C1 segment of cervical spinal cord (tissue), 14 donors: ENCODE measurements at regions not wholly inside any gene's neighbourhood (a gene's known extent, or its start where the extent isn't known, plus 50 kb on each side); places are given as distances from the start of the nearest gene placed in this dataset.

ENCODE experiments used
- DNase-seq, 14 donors: peaks; one replicate each; lab custom pipeline; 2025; lab: John Stamatoyannopoulos, UW

GRCh38 chr7:22657479-22657878 is 69.5 kb upstream of the IL6 start:
- no peak for DNase-seq

GRCh38 chr7:22655781-22656180 is 71.2 kb upstream of the IL6 start:
- DNase-seq: no peak

GRCh38 chr7:22654831-22655230 is 72.2 kb upstream of the IL6 start:
- DNase-seq: no peak

DNA sequence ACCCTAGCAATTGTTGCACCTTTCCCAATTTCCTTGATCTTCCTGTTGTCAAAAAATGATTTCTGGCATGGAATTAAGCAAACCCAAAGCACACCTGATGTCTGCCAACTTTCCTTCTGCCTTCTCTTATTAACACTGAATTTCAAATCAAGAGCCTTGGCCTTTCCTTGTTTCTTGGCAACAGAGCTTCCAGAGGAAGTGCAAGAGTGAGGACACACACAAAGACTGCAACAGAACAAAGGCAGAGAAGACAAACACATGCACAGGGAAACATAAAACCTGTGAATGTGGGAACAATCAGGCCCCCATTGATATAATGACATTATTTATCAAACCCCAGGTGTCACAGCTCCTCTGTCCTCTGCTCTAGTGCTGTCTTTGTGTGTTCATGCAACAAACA is 73.0 kb upstream of the IL6 start:
- DNase-seq: no peak

GRCh38 chr7:22651534-22652243 is 75.3 kb upstream of the IL6 start:
- no peak for DNase-seq

DNA sequence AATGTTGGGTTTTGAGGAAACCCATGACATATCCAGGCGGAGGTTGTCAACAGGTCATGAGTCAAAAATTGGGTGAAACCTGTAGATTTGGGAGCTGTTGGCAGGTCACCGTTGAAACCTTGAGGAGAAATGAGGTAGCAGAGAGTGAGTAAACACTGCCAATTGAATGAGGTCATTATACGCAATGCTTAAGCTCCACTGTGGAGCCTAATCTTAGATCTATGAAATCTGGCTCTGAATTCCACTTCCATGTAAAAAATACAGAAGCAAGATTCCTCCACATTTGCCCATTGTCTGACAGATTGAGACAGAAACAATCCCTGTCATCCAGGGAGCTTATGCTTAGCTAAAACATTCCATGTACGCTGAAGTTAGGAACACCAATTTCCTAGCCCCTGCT is 76.0 kb upstream of the IL6 start:
- no peak for DNase-seq

DNA sequence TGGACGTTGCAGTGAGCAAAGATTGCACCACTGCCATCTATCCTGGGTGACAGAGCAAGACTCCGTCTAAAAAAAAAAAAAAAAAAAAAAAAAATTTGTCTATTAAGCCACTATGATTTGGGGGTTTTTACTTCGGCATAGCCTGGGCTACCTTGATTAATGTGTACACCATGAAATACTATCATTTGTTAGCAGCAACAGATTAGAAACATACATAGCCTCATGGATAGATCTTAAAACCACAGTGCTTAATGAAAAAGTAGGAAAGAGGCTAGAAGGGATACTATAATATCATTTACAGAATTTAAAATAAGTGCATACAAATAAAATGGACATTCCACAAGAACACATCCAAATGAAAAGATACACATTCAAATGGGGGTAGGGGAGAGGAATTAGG is 77.3 kb upstream of the IL6 start:
- no peak for DNase-seq

GRCh38 chr7:22647451-22648257 is 79.3 kb upstream of the IL6 start:
- no peak for DNase-seq

DNA sequence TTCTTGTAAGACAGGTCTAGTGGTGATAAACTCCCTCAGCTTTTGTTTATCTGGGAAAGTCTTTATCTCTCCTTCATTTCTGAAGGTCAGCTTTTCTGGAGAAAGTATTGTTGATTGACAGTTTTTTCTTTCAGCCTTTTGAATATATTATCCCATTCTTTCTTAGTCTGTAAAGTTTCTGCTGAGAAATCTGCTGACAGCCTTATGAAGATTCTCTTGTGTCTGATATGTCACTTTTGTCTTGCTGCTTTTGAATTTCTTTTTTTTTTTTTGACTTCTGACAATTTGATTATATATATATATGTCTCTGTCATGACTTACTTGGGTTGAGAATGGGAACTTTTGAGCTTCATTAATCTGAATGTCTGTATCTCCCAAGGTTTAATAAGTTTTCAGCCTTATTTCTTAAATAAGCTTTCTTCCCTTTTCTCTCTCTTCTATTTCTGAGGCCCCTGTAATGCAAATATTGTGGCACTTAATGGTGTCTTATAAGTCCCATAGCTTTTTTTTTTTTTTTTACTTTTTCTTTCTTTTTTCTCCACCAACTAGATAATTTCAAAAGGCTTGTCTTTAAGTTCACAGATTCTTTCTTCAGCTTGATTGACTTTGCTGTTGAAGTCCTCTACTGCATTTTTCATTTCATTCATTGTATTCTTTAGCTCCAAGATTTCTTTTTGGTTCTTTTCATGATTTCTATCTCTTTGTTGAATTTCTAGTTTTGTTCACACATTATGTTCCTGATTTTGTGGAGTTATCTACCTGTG is 81.4 kb upstream of the IL6 start:
- DNase-seq: no peak

- no peak for DNase-seq
These were observed 84.5 kb upstream of the IL6 start for GRCh38 chr7:22642454-22642853.

DNA sequence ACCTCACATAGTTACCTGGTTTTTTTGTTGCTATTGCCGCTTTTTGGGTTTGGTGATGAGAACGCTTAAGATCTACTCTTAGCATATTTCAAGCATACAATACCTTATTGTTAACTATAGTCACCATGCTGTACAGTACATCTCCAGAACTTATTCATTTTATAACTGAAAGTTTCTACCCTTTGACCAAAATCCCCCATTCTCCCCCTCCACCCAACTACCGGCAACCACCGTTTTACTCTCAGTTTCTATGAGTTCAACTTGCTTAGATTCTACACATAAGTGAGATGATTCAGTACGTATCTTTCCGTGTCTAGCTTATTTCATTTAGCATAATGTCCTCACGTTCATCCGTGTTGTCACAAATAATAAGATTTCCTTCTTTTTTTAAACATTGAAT is 86.7 kb upstream of the IL6 start:
- DNase-seq: no peak

GRCh38 chr7:22639396-22639795 is 87.6 kb upstream of the IL6 start:
- no peak for DNase-seq

DNA sequence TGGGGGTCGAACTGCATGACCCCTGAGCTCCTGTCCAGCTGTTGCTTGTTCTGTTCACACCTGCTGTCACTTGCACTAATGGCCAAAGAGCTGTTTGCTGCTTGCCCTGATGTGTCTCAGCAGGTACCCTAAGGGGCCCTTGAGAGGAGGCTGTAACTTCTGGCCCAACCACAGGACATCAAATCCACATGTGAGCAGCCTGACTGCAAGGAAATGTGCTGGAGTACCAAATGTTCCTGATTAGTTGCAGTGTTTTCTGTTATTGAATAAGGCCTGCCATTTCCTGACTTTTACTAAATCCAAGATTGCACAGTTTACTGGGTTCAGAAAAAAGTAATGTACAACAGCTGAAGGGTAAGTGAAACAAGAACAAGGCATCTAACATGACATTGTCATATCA is 91.7 kb upstream of the IL6 start:
- DNase-seq: no peak

- DNase-seq: no peak
These were observed 93.0 kb upstream of the IL6 start for GRCh38 chr7:22633954-22634474.

DNA sequence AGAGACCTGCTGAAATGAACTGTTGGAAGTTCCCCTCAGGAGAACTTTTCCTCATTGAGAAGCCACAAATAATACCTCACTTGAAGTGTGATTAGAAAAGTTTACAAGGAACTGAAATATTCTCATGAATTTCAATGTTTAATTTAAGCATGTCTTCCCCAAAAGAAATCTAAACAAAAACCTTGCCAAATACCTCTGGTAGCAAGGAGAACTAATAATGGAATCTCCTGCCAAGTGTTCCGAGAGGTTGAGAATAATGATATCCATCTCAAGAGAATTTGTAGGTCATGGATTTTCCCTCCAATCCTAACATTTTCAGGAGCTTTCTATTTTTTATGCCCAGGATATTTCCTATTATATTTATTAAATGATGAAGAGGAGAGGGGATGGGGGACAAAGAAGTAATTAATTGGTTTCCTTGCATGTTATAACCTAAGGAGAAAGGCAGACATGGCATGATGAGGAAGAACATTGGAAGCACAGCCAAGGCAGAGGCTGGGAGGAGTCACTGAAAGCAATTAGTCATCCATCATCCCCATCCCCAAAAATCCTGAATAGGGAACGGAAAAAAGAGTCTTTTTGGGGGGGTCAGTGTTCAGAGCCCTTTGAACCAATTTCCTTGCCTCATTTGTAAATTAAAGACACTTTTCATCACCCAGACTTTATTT is 93.6 kb upstream of the IL6 start:
- no peak for DNase-seq

- no peak for DNase-seq
These were observed 94.3 kb upstream of the IL6 start for GRCh38 chr7:22632674-22633073.

GRCh38 chr7:22631730-22632129 is 95.3 kb upstream of the IL6 start:
- DNase-seq: no peak

- DNase-seq: no peak
These were observed 96.9 kb upstream of the IL6 start for GRCh38 chr7:22630069-22630468.

GRCh38 chr7:22629056-22629455 is 97.9 kb upstream of the IL6 start:
- DNase-seq: no peak

GRCh38 chr7:22628112-22628511 is 98.9 kb upstream of the IL6 start:
- no peak for DNase-seq

DNA sequence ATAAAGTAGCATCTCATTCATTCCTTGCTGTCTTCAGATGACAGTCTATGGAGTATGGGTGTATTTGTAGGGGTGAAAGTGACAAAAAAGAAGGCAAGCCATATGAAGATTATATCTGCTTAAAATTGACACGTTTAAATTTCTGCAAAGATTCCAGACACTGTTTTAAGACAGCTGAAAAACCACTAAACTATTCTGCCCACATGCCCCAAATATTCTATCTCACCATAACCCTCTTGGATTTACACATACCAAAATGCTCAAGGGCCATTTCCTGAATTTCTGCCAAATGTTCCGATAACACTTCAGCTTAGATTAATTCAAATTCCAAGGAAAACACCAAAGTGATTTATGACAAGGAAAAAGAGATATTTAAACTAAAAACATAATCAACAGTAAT is 99.9 kb upstream of the IL6 start:
- DNase-seq: no peak

GRCh38 chr7:22625251-22625650 is 101.7 kb upstream of the IL6 start:
- no peak for DNase-seq
